NCI-H1105 (cell line): ENCODE measurements at regions not wholly inside any gene's neighbourhood (a gene's known extent, or its start where the extent isn't known, plus 50 kb on each side); places are given as distances from the start of the nearest gene placed in this dataset.
"Not testable (repeated sequence)": the region's sequence is repeated elsewhere in the genome, so short reads cannot be mapped to it uniquely, and the experiment has no call there.

Source experiments
- DNase-seq: peaks from one replicate; lab custom pipeline; 2025; lab: John Stamatoyannopoulos, UW

DNA sequence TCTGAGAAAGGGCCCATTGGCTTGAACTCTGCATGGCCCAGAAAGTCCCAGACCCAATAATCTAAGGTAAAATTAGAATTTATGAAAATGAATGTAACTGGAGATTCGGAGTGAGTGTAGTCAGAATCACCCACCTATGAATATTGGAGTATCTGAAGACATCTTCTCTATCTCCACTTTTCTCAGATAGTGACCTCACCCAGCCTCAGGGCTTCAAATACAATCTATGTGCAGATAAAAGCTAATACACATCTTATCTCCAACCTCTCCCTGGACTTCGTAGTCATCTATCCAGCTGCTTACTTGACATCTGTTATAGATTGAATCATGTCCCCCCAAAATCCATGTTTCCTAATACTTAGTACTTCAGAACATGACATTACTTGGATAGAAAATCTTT is 263.2 kb downstream of the RAD51AP2 start:
- DNase-seq: no peak

DNA sequence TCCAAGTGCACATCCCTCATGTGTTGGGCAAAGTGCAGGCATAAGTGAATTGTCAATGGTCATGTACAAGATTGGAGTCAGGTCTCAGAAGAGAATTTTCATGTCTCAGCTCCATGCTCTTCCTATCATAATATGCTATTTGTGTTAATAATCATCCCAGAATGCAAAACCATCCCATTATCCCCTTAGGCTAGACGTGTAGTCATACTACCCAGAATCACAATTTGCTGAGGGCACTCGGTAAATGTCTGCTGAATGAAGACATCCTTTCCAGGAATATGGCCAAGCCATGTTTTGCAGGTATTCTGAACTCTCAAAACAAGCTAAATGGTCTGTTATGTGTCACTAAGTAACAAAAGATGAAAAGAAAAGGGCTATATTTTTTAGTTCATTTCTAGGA is 263.8 kb downstream of the RAD51AP2 start:
- no peak for DNase-seq

DNA sequence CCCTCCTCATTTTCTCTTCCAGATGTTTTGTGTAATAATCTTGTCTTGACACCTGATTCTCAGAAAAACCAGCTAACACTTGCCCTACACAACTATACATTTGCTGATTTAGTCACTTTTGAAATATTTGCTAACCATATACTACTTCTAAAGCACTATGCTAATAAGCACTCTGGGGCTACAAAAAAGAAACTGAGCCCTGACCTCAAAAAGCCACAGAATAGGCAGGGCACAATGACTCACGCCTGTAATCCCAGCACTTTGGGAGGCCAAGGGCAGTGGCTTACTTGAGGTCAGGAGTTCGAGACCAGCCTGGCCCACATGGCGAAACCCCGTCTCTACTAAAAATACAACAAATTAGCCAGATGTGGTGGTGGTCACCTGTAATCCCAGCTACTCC is 266.0 kb downstream of the RAD51AP2 start:
- DNase-seq: no peak

DNA sequence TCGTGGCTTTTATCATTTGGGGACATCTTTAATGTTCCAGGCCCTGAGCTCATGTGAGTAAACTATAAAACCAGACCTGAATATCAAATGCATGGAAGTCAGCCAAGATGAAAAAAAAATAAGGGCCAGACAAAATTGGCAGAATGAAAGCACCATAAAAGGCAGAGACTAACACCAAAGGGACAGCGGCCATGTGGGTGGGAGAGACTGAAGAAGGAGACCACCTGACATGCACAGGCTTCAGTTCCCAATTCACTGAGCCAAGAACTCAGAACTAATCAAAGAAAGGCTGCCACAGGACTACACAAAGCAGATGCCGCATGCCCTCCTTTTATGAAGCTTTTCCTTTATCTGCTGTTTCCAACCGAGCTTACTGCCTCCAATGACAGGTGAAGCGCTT is 267.1 kb downstream of the RAD51AP2 start:
- no peak for DNase-seq

DNA sequence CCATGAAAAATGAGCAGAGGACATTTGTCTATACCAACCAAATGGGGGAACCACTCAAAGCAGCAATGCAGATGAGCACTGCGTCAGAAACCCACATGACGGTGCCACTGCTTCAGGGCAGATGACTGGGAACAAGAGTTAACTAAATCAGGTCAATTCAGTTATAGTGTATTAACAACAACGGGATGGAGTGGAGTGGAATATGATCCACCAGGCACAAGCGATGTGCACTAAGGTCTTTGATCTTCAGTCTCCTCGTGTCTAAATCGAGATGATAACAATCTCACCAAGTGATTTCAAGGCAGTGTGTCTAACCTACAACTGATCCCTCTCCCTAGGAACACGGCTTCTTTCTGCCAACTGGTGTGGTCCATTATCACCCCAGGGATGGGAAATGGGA is 269.0 kb downstream of the RAD51AP2 start:
- no peak for DNase-seq

DNA sequence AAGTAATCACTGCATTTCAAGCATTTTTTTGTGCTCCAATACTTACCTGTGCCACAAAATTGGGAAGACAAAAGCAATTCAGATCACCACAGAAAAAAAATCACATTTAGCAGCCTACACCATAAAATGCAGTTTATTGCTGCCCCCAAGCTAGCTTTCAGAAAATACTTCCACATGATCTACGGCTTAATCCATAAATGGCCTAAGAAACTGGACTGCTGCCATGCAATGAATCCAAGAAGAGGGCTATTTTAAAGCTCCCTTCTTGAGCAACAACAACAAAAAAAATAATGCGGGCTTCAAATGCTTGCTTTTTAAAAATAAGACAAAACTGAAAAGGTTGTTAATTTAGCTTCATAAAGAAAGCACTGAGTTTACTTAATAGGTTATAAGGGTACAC is 272.3 kb downstream of the RAD51AP2 start:
- no peak for DNase-seq

DNA sequence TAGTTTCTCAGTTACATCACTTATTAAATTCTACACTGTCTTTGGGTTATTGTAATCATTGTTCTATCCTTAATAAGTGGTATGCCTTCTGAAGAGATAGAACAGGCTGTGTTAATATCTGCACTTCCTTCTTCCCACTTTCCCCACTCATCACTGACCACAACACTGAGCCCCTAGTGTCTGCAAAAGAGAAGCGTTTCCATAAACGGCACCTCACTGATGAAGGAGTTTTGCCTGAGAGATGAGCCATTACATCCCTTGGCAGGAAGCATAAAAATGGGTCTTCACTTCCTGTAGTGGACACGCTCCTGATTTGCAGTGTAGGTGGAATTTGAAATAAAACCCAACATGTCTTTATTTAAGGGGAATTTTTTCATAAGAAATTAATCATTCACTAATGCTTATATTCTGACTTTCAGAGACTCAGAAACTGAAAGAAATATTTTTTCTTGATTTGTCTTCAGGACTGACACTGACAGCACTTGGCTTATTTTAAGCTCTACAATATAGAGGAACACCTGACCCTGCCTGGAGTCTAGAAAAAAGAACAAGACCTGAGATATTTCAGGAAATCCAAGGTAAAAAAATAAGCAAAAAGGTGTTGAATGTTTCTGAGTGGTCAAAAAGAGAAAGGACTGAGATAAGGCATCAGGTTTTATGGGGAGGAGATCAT is 275.3 kb downstream of the RAD51AP2 start:
- DNase-seq: no peak

DNA sequence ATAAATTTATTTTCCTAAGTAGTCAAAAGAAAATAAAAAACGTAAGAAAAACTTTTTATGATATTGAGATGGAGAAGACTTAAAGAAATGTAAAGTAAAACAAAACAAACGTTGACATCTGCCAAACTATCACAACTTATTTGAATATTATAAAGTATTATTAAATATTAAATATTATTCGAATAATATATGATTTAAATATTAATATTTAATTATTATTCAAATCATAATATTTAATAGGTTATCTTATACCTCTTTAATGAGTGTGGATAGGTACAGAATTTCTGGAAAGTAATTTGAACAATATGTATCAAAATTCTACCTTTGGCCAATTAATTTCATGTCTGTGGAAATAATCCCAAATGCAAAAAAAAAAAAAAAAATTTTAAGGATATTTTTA is 278.7 kb downstream of the RAD51AP2 start:
- DNase-seq: no peak

DNA sequence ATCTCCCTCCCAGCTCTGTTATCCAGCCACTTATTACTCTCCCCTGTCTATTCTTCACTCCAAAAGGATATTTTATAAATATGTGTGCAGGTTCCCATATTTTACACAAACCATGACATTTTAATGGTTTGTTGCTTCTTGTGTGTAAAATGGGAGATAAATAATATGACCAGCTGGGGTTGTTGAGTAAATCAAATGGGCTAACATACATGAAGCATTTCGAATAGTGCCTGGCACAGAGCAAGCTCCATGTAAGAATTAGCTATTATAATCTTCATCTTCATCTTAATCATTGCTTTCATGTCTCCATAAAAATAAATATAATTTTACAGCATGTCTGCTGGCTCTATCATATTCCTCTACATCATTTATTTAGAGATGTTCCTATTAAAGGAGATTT is 283.1 kb downstream of the RAD51AP2 start:
- DNase-seq: no peak

DNA sequence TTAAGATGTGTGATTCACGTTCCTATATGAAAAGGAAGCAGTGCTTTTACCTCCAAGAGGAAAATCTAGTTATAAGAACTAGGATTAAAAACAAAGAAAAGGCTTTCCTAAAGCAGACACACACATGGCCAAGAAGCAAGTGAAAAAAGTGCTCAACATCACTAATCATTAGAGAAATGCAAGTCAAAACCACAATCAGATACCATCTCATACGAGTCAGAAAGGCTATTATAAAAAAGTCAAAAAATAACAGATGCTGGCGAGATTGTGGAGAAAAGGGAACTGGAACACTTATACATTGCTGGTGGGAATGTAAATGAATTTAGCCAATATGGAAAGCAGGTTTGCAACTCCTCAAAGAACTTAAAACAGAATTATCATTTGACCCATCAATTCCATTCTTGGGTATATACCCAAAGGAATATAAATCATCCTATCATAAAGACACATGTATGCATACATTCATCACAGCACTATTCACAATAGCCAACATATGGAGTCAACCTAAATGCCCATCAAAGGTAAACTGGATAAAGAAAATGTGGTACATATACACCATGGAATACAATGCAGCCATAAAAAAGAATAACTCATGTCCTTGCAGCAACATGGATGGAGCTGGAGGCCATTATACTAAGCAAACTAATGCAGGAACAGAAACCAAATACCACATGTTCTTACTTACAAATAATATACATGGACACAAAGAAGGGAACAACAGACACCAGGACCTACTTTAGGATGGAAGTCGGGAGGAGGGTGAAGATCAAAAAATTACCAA is 285.3 kb downstream of the RAD51AP2 start:
- no peak for DNase-seq

DNA sequence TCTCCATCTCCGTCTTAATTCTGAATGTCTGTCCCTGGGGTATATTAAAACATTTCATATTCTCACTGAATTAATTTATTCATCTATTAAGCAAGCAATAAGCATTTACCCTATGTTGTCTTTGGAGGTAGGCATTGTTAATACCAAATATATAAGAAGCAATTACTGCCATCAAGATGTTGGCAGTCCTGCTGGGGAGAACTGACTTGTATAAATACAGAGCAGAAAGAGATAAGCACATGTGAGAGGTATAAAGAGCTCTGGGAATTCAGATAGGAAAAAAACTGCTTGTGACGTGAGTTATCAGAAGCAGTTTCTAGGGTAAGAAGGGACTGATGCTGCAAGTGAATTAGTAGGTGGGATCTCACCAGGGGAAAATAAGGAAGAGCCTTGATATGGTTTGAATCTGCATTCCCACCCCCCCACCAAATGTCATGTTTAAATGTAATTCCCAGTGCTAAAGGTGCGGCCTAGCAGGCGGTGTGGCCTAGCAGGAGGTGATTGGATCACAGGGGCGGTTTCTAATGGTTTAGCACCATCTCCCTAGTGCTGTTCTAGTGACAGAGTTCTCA is 286.8 kb downstream of the RAD51AP2 start:
- no peak for DNase-seq

DNA sequence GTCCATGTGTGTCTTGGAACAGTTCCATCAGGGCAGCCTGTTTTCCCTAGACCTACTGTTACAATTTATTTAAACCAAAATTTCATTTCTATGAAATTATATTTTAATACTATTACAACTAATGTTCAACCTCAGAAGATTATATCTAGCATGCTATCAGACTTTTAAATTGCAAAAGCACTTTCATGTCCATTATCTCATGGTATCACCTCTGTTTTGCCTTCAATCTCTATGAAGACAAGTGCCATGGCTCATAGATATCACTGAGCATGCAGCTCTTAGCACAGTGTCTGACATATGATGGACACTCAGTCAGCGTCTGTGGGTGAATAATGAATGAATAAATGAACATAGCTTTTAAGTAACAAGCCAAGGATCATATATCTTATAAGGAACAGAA is 288.8 kb downstream of the RAD51AP2 start:
- DNase-seq: no peak

DNA sequence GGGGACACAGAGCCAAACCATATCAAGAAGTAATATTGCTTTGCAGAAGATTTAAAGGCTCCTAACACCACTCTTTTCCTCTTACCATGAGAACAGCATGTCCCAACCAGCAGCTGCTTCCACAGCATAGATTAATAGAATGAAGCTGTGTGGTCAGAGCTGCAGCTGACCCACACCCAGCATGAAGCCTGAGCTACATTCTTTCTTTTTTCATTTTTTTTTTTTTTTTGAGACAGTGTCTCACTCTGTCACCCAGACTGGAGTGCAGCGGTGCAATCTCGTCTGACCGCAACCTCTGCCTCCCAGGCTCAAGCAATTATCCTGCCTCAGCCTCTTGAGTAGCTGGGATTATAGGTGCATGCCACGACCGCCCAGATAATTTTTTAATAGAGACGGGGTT is 289.8 kb downstream of the RAD51AP2 start:
- no peak for DNase-seq

DNA sequence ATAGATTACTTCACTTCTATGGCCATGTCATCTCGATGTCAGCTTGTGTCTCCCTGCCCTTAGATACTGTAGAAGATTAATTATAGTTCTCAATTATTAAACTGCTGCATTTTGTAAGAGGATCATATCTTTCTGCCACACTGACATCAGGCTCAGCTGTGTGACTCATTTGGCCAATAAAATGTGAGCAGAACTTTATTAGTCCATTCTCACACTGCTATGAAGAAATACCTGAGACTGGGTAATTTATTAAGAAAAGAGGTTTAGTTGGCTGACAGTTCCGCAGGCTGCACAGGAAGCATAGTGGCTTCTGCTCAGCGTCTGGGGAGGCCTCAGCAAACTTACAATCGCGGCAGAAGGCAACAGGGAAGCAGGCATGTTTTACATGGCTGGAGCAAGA is 290.4 kb downstream of the RAD51AP2 start:
- no peak for DNase-seq

DNA sequence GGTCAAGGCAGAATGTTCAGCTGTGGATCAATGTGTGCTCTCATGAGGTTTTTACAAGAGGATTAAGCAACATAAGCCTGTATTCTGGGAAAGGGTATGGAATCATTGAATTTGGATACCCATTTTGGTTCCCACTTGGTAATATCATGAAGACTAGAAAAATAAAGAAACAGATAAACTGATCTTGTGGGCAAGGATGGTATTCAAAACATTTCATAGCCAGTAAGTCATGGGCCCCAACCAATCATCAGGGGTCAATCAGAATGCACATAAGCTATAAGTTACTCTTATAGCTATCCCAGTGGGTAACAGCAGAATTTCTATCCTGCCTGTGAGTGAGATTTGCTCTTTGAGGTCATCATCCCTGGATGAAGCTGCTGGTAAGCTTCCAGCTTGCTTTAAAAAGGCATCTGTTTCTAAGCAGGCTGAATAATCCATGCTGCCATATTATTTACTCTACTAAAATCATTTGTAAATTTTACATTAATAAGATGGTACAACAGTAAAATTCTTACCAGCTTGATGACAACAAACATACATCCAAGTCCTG is 291.2 kb downstream of the RAD51AP2 start:
- no peak for DNase-seq

DNA sequence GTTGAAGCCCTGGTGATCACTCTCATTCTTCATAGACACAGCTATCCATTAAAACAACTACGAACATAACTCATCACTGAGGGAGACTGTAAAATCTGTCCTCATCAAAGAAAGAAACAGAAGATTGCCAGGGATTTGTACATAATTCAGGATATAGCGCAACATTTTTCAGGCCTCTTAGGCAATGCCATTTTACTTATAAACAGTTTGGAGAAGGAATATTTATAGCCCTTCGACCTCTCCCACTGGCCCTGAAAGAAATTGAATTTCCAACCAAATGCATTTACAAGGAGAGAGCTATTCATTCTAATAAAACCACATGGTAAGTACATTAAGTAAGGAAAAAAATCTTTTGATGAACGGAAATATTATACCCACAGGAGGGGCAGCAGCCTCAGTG is 295.0 kb downstream of the RAD51AP2 start:
- no peak for DNase-seq

DNA sequence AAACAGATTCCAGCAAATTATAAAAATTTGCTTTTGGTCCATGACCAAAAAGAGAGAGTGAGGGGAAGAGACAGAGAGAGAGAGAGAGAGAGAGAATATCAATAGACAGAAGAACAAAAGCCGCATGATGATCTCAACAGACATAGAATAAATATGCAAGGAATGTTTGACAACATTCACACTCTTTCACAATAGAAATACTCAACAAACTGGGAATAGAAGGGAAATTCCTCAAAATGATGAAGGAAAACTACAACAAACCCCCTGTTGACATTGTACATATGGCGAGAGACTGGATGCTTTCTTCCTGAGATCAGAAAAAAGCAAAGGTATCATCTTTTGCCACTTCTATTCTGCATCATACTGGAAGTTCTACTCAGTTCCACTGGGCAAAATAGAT is 309.7 kb downstream of the RAD51AP2 start:
- no peak for DNase-seq

DNA sequence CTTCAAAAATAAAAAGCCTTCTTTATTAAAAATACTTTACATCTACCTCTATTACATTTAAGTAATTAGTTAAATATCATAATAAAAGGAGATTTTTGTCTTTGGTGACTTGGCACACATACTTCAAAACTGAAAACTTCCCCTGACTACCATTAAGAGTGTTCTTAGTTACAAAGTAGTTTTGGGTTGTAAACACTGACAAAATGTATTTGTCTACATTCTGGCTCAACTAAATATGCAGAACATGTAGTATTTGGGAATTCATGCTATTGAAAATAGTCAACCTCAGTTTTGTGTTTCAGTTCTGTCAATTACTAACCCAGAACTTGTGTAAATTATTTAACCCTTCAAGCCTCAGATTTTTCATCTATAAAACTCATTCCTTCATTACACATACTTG is 311.5 kb downstream of the RAD51AP2 start:
- DNase-seq: no peak

DNA sequence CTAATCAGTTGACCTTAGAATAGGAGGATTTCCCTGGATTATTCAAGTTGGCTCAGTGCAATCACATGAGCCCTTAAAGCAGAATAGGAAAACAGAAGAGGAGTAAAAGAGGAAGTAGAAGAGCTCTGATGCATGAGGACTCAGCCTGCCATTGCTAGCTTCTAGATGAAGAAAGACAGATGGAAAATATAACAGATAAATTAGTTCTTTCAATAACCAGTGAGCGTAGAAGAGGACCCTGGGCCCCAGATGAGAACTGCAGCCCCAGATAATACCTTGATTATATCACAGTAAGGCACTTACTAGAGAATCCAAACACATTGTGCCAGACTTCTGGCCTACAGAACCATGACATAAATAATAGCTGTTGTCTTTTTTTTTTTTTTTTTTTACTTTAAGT is 314.0 kb downstream of the RAD51AP2 start:
- DNase-seq: not testable (repeated sequence)

DNA sequence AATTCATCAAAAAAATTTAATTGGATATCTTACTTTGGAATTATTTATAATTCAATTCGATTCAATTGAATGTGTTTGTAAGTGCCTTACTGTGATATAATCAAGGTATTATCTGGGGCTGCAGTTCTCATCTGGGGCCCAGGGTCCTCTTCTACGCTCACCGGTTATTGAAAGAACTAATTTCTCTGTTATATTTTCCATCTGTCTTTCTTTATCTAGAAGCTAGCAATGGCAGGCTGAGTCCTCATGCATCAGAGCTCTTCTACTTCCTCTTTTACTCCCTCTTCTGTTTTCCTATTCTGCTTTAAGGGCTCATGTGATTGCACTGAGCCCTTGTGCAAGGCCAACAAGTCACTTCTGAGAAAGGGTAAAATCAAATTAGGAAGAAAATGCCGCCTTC is 315.6 kb downstream of the RAD51AP2 start:
- DNase-seq: not testable (repeated sequence)

DNA sequence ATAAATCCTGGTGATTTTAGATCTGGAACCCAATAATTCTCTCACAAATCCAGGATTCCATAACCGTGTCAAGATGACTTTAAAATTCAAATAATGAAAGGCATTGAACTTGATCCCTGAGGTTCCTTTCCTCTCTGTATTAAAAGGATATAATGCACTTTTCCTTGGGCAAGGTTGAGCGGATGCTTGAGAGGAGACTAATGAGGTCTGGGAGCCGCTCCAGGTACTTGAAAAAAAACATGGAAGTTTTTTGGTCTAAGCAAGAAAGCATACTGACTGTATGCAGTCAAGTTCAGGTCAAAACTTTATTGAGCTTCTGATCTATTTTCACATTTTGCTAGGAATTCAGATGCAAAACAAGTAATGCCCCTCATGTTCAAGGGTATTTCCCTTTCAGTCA is 318.5 kb downstream of the RAD51AP2 start:
- DNase-seq: peak; percentile 20

DNA sequence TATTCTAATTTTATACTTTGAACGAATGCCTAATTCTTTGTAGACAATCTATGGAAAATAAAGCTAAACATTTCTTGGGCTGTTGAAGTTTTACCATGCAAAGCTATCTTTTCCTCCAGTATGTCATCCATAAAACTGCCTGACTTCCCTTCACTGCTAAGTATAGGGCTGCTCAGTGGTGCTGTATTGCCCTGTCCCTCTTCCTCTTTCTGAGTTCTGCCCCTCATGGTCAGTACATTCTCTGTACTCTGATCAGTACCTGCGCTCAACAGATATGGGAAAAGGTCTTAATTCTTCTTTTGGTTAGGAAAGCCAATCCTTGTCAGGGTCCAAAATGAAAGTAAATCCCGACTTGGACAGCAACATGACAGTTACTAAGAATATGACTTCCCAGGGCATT is 321.9 kb downstream of the RAD51AP2 start:
- DNase-seq: no peak

DNA sequence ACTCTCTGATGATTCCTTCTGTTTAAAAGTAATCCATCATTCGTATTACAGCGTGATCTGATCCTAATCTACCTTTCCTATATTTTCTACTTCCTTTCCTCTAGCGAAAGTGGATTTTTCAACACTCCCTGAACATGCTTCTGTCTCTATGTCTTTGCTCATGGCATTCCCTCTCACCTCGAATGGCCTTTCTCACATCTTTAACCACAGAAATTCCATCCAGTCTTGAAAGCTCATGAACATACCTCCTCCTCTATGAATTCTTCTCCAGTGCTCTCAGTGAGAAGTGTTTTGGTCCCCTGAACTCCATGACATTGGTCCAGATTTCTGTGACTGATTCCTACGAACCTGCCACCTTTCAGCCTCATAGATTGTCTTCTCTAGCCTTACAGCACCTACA is 323.2 kb downstream of the RAD51AP2 start:
- DNase-seq: no peak
